Nucleus accumbens (tissue), 56 donors: ENCODE measurements at regions not wholly inside any gene's neighbourhood (a gene's known extent, or its start where the extent isn't known, plus 50 kb on each side); places are given as distances from the start of the nearest gene placed in this dataset.

ENCODE experiments used
- DNase-seq, 56 donors: peaks; one replicate each; lab custom pipeline; 2025; lab: John Stamatoyannopoulos, UW

DNA sequence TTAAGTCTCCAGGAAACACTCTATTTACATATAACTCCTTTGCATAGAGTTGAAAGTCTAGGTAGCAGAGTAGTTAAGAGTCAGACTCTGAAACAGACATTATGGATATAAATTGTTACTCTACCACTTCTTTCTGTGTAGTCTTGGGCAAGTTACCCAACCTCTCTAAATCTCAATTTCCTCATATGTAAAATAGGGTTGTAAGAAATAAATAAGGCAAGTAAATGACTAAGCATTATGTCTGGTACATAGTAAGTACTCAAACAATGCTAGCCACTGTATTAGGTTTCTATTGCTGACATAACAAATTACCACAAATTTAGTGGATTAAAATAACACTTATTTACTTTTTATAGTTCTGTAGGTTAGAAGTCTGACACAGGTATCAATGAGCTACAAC is 394.1 kb downstream of the PRDM5 start:
- no peak for DNase-seq

DNA sequence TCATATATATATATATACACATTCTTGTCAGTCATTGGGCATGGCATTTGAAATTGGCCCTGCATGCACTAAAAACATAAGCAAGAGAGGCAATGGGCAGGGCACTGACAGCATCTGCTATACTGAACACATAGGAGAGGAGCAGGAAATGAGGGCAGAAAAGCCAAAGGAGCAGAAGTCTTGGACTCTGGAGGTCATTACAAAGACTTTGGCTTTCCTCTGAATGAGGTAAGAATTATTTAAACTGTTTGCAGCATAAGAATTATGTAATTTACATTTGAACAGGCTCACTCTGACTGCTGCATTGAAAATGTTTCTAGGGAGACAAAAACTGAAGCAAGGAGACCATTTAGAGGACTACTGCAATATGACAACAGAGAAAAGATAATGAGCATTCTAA is 396.5 kb downstream of the PRDM5 start:
- no peak for DNase-seq

DNA sequence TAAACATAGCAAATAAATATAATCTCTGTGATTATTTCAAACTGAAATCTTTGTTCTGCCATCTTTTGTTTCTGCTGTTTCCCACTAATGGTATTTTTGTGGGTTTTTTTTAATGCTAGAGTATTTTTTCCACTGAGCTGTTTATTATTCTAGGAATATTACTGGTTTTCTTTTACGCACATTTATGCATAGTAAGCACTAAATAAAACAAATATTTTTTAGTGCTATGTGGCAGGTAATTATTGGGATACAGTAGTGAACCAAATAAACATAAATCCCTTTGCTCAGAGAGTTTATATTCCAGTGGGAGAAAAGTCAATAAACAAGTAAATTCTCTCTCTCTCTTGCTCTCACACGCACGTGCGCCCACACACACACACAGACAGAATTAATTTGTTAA is 397.4 kb downstream of the PRDM5 start:
- DNase-seq, result no peak

DNA sequence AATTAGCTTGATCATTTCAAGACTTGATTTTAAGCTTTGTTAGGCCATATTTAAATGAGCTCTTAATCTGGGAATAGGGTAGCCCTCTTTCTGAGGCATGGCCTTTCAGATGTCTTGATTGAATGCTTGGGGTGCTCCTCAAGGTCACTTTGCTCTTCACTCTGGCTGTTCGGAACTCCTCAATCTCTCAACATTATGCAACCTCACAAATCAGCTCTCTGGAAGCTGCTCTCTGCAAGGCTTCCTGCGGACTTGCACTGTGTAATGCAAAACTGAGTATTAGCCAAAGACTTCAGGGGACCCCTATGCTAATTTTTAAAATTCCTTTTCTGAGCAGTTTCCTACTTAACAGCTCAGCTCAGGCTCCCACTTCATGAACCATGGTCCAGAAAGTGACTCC is 398.3 kb downstream of the PRDM5 start:
- DNase-seq, result no peak

DNA sequence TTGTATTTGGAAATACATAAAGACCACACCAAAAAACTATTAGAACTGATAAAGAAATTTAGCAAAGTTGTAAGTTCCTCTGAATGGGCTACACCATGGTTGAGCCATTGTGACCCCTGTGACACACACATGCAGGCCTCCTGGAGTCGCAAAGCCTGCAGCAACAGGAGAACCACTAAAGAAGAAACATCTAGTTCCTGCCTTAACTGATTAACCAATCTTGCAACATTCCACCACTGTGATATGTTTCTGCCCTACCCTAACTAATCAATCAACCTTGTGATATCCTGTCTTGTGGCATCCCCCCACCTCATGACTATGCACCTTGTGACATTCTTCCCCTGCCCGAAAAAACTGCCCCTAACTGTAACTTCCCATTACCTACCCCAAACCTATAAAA is 401.8 kb downstream of the PRDM5 start:
- DNase-seq, result no peak

DNA sequence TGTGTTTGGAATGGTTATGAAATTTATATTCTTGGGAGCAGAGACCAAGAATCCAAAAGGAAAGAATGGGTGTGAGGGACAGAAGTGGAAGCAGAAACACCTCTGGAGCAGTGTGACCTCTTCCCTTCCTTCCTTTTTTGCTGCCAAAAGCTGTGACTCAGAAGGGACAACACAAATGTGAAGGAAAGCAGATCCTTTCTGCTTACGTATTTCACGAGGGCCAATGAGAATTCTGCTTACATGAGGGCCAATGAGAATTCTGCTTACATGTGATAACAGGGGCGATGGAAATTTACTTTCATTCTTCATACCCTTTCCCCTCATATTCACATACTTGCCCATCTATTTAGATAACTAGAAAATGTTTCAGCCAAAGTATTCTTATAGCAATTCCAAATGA is 404.6 kb downstream of the PRDM5 start:
- no peak for DNase-seq

DNA sequence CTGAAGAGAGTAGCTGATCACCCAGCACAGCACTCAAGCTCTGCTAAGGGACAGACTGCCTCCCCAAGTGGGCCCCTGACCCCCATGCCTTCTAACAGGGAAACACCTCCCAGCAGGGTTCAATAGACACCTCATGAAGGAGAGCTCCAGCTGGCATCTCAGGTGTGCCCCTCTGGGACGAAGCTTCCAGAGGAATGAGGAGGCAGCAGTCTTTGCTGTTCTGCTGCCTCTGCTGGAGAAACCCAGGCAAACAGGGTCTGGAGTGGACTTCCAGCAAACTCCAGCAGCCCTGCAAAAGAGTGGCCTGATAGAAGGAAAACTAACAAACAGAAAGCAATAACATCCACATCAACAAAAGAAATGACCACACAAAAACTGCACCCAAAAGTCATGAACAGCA is 412.8 kb downstream of the PRDM5 start:
- DNase-seq, result no peak

DNA sequence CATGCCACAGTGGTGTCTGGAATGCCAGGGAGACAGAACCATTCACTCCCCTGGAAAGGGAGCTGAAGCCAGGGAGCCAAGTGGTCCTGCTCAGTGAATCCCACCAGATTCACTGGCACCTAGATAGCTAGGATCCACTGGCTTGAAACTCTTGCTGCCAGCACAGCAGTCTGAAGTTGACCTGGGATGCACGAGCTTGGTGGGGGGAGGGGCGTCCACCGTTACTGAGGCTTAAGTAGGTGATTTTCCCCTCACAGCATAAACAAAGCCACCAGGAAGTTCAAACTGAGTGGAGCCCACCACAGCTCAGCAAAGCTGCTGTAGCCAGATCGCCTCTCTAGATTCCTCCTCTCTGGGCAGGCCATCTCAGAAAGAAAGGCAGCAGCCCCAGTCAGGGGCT is 413.3 kb downstream of the PRDM5 start:
- DNase-seq, result no peak

DNA sequence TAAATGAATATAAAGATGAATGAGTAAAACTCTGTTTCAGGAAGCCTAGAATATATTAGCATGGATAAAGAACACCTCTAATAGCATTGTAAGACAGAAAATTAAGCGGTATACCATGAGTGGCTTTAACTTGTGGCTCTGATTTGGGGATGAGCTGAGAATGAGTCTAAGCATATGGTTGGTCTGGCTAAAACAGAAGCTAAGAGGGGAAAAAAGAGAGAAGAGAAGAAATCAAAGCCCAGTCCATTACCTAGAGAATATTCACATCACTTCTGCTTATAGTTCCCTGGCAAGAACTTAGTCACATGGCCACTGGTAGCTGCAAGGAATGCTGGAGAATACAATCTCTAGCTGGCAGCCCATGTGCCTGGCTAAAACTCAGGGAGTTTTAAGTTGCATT is 414.5 kb downstream of the PRDM5 start:
- DNase-seq, result no peak

DNA sequence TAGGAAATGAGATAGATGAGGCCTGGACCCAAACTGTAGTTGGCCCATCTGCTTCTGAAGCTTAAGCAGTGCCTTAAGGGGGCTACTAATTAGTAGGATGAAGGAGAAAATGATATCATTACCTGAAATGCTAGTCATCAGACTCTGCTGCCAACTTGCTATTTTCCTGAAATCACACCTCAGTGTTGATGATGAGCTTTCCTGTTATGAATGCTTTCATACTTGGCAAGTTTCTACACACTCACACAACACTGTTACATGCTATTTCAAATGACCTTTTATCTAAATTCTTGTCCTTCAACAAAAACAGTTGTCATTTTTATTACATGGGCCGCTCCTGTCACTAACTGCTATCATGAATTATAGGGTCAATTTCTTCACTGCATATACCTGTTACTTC is 416.0 kb downstream of the PRDM5 start:
- no peak for DNase-seq

DNA sequence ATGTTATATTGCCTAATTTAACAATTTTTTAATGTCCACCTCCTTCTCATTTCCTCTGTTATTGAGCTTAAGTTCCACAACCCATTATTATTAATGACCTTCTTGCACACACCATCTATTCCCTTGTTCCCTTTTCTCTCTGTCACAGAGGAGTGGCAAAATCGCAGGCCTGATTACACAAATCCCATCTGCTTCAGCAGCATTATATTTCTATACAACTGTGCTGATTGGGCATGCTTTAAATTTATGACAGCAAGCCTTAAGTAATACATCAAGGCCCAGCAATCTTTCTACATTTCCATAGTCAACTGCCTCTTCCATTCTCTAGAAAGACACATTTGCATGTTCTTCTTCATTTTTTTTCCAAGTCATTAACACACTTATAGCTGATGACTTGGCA is 423.8 kb downstream of the PRDM5 start:
- no peak for DNase-seq

DNA sequence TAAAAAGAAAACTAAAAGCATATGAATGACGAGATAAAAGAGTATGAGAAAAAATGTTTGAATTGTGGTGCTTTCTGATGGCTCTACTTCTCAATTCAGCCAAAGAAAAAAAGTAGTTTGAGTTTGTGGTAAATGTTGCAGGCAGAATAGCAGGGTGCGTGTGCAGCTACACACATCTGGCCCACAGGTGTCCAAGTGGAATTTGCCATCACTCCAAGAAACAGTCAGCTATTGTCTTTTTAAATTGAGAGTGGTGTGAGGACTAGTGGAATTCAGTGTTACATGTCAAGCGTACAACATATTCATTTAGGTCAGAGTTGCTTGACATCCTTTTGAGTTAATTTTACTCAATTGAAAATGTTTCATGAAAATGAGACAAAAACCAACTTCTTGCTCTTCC is 424.8 kb upstream of the MAD2L1 start:
- no peak for DNase-seq

DNA sequence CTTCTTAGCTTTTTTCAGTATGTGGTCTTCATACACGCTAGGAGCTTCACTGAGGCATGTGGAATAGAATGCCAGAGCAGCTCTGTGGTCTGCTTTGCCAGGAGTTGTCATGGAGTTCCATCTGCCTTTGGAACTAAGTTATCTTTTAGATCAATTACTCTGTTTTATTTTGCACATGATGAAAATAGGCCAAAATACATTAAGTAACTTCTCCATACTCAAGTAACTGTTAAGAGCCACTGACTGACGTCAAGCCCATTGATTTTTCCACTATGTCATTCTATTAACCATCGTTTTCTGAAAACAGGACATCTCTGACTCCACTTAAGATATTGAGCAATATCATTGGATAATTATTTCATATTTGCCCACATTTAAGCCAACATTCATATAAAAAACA is 415.1 kb upstream of the MAD2L1 start:
- no peak for DNase-seq

DNA sequence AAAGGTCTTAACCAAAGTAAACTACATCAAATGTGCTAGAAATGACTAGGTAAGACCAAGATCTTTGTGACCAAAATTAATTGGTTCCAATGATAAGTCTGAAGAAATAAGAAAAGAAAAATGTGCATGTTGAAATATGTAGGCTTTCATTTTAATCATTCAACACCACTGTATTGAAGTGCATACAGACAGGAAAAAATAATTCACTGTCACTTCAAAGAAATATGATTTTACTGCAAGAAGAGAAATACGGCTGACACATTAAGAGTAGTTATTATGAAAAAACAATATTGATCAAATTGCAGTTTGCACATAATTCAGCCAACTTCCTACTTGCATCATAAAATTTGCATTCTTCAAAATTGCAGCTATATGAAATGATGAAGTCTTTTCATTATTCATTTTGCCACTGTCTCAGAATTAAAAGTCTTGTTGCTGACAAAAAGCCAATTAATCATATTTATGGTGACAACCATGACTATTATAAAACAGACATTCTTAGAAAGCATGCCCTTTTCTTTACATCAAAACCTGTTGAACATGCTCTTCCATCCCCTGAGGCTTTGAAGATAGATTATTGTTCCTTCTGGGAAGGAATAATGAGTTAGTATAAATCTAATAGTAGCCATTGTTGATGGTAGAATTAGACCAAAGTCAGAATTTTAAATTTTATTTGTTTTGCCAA is 405.9 kb upstream of the MAD2L1 start:
- no peak for DNase-seq

DNA sequence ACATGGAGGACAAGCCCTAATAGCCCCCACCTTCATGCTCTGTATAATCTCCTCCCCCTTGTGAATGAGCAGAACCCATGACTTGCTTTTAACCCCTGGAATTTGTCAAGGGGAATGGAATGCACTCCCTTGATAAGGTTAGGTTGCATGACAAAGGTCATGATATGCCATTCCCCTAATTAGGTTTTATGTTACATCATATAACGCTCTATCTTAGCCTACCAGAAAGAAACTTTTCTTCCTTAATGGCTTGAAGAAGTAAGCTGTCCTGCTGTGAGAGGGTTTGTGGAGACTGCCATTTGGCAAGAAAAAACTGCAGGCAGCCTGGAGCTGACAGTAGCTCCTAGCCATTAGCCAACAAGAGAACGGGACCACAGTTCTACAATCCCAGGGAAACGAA is 399.8 kb upstream of the MAD2L1 start:
- DNase-seq, result no peak

DNA sequence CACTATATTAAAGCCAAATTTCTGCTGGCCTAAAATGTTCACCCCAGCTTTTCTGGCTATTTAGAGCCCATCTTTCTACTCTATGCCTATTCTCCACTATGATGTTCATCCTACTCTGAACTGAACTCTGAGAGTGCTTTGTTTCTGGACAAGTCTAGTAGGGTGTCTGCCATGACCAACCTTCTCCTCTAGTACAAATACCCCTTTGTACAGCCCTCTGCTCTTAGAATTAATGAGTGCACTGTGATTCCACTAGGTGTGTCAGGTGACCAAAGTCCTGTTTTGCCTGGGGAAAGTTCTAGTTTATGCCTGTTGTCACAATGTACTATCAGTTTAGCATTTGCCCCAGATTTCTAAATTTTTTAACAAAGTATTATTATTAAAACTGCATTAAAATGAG is 388.1 kb upstream of the MAD2L1 start:
- no peak for DNase-seq

DNA sequence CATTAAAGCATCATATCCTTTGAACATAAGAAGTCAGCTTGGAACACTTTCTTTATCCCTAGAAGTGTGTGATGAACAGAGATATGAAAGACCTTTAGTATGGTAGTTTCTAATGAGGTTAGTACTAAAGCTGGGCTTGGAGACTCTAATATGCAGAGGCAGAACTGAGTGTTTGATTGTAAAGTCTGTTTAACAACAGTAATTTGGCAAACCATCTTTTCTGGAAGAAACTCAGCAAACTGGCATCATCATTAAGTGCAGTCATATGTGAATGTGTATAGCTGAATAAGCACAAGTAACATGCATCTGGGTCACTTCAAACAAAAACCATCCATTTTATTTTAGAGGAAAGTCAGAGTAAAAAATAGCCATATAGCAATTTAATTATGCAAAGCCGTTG is 385.9 kb upstream of the MAD2L1 start:
- DNase-seq, result no peak

DNA sequence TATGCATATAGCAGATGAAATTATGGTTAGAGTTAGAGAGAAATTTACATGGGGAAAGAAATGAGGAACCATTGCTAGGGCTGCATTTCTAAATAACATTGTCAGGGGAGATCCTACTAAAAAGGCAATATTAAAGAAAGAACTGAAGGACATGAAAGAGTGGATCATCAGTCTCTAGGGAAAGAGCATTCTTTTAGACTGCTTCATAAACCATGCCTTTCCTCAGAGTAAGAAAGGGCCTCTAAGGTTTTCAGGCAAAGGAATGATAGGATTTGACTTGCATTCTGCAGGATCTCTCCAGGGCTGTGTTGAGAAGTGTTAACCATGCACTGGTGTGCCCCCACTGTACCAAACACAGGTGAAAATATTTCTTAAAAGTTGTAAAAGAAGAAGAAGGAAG is 385.4 kb upstream of the MAD2L1 start:
- no peak for DNase-seq

DNA sequence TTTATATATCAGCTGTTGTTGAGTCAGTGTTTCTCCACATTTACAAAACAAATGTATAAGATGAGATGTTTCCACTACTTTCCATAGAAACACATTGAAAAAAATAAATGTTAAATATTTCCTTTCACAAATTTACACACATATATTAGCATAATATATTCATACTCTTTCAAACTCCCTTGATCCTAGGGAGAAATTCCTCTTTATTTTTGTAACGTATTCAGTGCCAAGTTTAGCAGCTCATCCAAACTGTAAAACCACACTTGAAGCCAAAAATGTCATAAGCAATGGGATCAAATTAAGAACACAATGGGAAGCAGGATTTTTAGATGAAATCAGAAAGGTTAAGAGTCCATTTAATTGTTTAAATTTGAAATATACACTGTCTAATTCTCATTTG is 381.1 kb upstream of the MAD2L1 start:
- no peak for DNase-seq

DNA sequence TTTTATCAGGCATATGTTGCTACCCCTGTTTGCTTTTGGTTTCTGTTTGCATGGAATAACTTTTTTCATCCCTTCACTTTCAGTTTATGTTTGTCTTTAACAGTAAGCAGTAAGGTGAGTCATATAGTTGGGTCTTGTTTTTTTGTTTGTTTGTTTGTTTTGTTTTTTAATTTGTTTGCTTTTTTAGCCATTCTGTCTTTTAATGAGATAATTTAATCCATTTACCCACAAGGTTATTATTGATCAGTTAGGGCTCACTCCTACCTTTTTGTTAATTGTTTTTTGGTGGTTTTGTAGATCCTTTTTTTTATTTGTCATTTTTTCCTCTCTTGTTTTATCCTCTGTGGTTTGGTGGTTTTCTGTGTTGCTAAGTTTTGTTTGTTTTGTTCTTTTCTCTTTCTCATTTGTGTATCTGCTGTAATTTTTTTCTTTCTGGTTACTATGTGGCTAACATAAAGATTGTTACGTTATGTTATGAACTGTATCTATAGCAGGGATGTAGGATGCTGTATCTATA is 379.5 kb upstream of the MAD2L1 start:
- DNase-seq, result no peak

DNA sequence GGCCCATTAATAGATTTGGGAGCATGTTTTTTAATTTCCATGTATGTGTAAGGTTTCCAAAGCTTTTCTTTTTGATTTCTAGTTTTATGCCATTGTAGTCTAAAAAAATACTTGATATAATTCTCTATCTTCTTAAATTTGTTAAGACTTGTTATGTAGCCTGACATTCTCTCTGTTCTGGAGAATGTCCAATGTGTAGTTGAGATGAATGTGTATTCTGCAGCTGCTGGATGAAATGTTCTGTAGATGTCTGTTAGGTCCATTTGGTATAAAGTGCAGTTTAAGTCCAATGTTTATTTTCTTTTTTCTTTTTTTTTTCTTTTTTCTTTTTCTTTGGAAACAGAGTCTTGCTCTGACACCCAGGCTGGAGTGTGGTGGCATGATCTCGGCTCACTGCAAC is 378.5 kb upstream of the MAD2L1 start:
- no peak for DNase-seq

DNA sequence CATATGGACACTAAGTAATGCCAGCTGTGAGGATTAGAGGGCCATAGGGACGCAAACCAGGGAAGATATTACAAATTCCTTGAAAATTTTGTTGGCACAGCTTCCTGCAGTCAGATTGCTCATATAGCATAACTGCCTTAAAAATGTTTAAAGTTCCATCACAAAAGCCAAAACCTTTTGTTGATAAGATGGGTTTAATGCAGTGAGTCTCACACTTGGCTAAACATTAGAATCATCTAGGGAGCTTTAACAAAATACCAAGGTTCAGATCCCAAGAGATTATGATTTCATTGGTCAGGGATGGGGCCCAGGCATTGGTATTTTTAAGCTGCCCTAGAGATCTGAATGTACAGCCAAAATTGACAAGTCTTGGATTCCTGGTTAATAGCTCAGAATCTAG is 376.5 kb upstream of the MAD2L1 start:
- DNase-seq, result no peak

DNA sequence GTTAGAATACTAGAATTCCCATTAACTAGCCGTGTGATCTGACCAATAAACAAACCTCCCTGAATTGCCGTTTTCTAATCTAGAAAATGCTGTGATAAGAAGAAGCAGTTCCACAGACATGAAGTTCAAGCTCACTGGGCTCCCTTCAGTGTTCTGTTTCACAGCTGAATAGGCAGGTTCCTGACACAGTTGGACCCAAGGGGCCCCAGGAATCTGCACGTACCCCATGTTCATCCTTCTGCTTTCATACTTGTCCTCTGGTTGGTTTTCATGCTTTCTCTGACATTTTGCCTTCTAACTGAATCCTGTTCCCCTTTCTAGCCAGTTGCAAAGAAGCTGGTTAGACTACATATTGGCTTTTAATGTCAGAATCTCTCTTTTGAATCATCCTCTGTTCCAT is 374.1 kb upstream of the MAD2L1 start:
- no peak for DNase-seq
